Posterior vena cava (tissue), 2 donors: ENCODE measurements at regions not wholly inside any gene's neighbourhood (a gene's known extent, or its start where the extent isn't known, plus 50 kb on each side); places are given as distances from the start of the nearest gene placed in this dataset.

Source experiments
- DNase-seq: peaks from one replicate; pipeline ENCODE4 v3.0.0-alpha.2; 2020; ENCODE audit warnings: low spot score
- intact Hi-C, 2 donors: fragments of 100-400 bp; cut with DNase I; formaldehyde crosslinking; loops; one replicate each; pipeline versions ENCODE4 v1.14.1 to v1.14.2; 2022 to 2023
- donor health status: DM: yes; HTN: yes; CAD: no.
- donor health status: DM: yes; HTN: yes; CAD: no.

GRCh38 chr17:65413390-65413789 is 148.1 kb downstream of the AXIN2 start:
- intact Hi-C loops, result no loop called here
- DNase-seq, result no peak

GRCh38 chr17:65409381-65409780 is 152.1 kb downstream of the AXIN2 start:
- no peak for DNase-seq
- intact Hi-C loops, result no loop called here

- intact Hi-C loops, result no loop called here
- DNase-seq, result no peak
Measured at GRCh38 chr17:65408050-65408449, 153.4 kb downstream of the AXIN2 start.

- intact Hi-C loops, result no loop called here
Measured at GRCh38 chr17:65407017-65407416, 154.4 kb downstream of the AXIN2 start.

GRCh38 chr17:65406552-65406951 is 154.9 kb downstream of the AXIN2 start:
- intact Hi-C loops, result no loop called here
- no peak for DNase-seq

More at GRCh38 chr17:65407017-65407416, 154.4 kb downstream of the AXIN2 start:
- no peak for DNase-seq

- intact Hi-C loops, result no loop called here
- DNase-seq, result no peak
Measured at GRCh38 chr17:65405563-65405962, 155.9 kb downstream of the AXIN2 start.

- intact Hi-C loops, result no loop called here
- no peak for DNase-seq
Measured at GRCh38 chr17:65404761-65405160, 156.7 kb downstream of the AXIN2 start.

- DNase-seq, result no peak
- intact Hi-C loops, result no loop called here
Measured at GRCh38 chr17:65403626-65404025, 157.8 kb downstream of the AXIN2 start.

GRCh38 chr17:65402513-65403496 is 158.6 kb downstream of the AXIN2 start:
- DNase-seq, result no peak
- intact Hi-C loops, result no loop called here

GRCh38 chr17:65401561-65401960 is 159.9 kb downstream of the AXIN2 start:
- DNase-seq, result no peak
- intact Hi-C loops, result no loop called here

GRCh38 chr17:65400701-65401100 is 160.7 kb downstream of the AXIN2 start:
- intact Hi-C loops, result no loop called here
- DNase-seq, result no peak

- intact Hi-C loops, result no loop called here
Measured at GRCh38 chr17:65398040-65398787, 163.2 kb downstream of the AXIN2 start.

GRCh38 chr17:65395924-65396323 is 165.5 kb downstream of the AXIN2 start:
- intact Hi-C loops, result no loop called here

More at GRCh38 chr17:65398040-65398787, 163.2 kb downstream of the AXIN2 start:
- no peak for DNase-seq

GRCh38 chr17:65394811-65395472 is 166.5 kb downstream of the AXIN2 start:
- no peak for DNase-seq
- intact Hi-C loops, result no loop called here

More at GRCh38 chr17:65395924-65396323, 165.5 kb downstream of the AXIN2 start:
- no peak for DNase-seq

- DNase-seq, result no peak
- intact Hi-C loops, result no loop called here
Measured at GRCh38 chr17:65393514-65393913, 167.9 kb downstream of the AXIN2 start.

- DNase-seq, result no peak
- intact Hi-C loops, result no loop called here
Measured at GRCh38 chr17:65389949-65390348, 171.5 kb downstream of the AXIN2 start.

- no peak for DNase-seq
- intact Hi-C loops, result no loop called here
Measured at GRCh38 chr17:65389426-65389825, 172.0 kb downstream of the AXIN2 start.

- intact Hi-C loops, result no loop called here
- DNase-seq, result no peak
Measured at GRCh38 chr17:65388911-65389310, 172.5 kb downstream of the AXIN2 start.

GRCh38 chr17:65387322-65387721 is 174.1 kb downstream of the AXIN2 start:
- DNase-seq, result no peak
- intact Hi-C loops, result no loop called here

GRCh38 chr17:65385726-65386125 is 175.7 kb downstream of the AXIN2 start:
- intact Hi-C loops, result no loop called here
- no peak for DNase-seq
